Activated CD8-positive, alpha-beta memory T cell treated with anti-CD3 and anti-CD28 coated beads, Interleukin-2, amount 50 U/mL, for 1 hour (primary cell): ENCODE measurements at regions not wholly inside any gene's neighbourhood (a gene's known extent, or its start where the extent isn't known, plus 50 kb on each side); places are given as distances from the start of the nearest gene placed in this dataset.
"Not testable (repeated sequence)": the region's sequence is repeated elsewhere in the genome, so short reads cannot be mapped to it uniquely, and the experiment has no call there.

Source experiments
- DNase-seq: peaks from one replicate; pipeline ENCODE4 v3.0.0-alpha.2; 2020; ENCODE audit errors: extremely low read depth

DNA sequence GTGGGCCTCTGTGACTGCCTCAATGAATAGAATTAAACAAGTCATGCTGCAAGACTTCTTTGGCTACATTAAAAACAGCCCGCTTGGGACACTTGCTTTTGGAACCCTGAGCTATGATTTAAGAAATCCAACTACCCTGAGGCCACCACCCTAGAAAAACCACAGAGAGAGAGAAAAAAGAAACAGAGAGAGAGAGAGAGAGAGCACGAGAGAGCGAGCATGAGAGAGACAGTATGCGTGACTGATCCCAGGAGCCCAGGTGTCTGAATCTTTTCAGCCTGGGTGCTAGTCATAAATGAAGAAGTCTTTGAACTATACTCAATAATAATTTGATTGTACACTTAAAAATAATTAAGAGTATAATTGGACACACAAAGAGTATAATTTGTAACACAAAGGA is 123.1 kb upstream of the FREM1 start:
- no peak for DNase-seq

DNA sequence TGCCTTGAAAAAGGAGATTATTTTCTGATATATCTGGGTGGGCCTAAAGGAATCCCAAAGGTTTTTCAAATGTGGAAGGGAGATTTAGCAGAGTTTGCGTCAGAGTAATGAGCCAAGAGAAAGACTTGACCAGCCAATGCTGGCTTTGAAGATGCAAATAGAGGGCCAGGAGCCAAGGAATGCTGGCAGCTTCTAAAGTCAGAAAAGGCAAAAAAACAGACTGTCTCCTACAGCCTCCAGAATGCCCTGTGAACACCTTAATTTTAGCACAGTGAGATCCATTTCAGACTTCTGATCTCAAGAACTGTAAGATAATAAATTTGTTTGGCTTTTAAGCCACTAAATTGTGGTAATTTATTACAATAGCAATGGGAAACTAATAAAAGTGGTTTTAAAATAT is 122.6 kb upstream of the FREM1 start:
- no peak for DNase-seq

DNA sequence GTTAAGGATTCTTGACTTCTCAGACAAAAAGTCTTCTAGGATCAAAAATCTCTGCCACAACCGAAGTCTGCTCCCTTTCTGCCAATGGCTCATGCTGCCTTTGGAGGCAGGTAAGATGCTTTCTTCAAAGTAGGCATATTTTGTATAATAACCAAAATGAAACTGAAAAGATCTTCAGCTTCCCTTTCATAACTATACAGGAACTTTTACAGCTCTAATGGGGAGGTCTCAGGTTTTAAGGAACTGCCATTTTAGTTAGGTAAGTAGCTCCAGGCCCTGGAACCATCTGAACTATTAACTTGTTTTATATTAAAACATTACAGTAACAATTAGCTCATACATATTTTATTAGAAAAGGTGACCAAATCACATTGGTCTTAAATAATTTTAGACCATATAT is 110.9 kb upstream of the FREM1 start:
- DNase-seq = no peak

DNA sequence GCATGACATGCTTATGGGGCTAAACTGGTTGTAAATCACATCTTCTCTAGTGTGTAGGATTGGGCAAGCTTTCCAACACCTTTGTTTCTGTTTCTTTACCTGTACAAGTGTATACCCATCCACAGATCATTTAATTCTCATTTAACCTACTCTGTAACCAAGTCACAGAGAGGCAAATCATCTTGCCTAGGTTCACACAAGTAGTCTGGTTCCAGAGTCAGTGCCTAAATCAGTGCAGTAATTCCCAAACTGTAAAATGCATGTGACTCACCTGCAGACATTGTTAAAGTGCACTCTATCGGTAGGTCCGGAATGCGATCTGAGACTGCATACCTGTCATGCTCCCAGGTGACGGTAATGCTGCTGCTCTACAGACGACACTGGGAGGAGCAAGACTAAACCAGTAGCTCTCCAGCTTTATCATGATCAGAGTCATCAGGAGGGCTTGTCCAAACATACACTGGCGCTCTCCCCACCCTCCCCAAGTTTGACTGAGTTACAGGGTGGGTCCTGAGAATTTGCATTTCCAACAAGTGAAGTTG is 107.9 kb upstream of the FREM1 start:
- no peak for DNase-seq

- no peak for DNase-seq
These were observed 100.4 kb upstream of the FREM1 start for GRCh38 chr9:15010581-15010980.

GRCh38 chr9:15007698-15008097 is 97.5 kb upstream of the FREM1 start:
- no peak for DNase-seq

- DNase-seq = no peak
These were observed 84.5 kb upstream of the FREM1 start for GRCh38 chr9:14994738-14995137.

GRCh38 chr9:14993901-14994554 is 83.8 kb upstream of the FREM1 start:
- DNase-seq = no peak

- no peak for DNase-seq
These were observed 83.0 kb upstream of the FREM1 start for GRCh38 chr9:14993061-14993800.

DNA sequence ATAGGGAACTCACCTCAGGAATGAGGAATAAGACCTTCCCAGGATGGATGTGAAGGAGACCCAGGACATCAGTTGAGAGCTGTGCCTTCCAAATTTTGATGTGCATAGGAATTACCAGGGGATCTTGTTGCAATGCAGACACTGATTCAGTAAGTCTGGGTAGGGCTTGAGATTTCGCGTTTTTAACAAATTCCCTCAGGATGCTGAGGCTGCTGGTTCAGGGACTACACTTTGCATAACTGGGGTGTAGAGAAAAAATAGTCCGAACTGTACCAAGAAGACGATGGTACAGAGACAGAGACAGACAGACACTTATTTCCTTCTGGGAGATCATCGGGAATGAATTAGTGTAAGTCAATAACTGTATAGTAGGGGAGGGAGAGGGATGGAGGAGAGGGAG is 82.3 kb upstream of the FREM1 start:
- no peak for DNase-seq

DNA sequence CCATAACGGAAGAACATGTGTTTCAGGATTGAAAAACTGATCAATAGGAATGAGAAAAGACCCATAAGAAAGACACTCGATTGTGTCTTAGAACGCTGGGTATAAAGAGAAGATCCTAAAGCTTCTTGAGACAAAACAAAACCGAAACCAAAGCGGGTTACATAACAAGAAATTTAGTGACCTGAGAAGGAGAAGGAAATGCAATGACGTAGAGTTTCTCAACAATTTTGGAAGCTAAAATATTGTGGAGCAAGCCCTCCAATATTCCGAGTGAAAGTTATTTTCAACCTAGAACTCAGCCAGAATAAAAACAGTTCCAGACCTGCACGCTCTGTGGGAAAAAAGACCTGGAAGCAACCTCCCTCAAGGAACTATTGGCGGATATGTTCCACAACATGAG is 81.9 kb upstream of the FREM1 start:
- DNase-seq = no peak

GRCh38 chr9:14990647-14991046 is 80.4 kb upstream of the FREM1 start:
- DNase-seq = not testable (repeated sequence)

DNA sequence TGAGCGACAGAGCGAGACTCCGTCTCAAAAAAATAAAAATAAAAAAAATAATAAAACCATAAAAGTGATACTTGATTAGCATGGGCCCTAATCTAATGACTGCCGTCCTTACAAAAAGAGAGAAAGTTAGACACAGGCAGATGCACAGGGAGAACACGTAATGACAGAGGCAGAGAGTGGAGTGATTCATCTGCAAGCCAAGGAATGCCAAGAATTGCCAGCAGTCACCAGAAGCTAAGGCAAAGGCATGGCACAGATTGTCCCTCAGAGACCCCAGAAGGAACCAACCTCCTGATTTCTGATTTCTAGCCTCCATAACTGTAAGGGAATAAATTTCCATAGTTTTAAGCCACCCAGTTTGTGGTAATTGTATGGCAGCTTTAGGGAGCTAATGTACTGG is 79.6 kb upstream of the FREM1 start:
- DNase-seq = no peak

DNA sequence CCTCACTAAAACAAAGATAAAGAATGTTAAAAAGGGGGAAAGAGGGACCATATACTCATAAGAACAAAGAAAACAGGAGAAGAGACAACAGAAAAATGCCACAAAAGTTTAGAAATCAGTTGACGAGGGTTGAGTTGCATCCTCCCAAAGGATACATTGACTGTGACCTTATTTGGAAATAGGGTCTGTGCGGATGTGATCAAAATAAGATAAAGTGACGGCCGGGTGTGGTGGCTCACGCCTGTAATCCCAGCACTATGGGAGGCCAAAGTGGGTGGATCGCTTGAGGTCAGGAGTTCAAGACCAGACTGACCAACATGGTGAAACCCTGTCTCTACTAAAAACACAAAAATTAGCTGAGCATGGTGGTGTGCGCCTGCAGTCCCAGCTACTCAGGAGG is 79.1 kb upstream of the FREM1 start:
- not testable (repeated sequence) for DNase-seq

DNA sequence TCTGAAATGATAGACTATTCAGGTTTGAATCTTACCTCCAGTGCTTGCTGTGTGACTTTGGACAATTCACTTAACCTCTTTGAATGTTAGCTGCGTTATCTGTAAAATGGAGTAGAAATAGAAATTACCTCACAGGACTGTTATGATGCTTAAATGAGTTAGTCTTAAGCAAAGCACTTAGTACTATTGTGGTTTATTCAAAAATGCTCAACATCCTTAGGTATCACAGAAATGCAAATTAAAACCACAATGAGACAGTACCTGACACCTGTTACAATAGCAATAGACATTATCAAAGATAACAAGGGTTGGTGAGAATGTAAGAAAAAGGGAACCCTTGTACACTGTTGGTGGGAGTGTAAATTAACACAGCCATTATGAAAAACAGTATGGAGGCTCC is 77.6 kb upstream of the FREM1 start:
- no peak for DNase-seq

- no peak for DNase-seq
These were observed 75.2 kb upstream of the FREM1 start for GRCh38 chr9:14985419-14985818.

DNA sequence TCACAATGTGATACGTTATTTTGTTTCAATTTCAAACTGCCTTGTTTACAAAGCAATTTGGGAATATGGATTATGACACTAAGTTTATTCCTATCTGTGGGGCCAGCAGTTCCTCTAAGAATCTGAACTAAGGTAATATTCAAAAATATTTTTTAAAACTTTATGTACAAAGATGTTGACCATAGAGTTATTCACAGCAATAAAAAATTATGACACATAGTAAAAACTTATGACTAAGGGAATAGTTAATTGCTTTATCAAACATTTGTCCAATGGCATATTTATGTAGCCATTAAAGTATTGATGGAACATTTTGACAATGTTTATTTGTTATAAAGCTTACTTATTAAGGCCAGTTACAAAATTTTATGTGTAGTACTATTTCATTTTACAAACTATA is 73.4 kb upstream of the FREM1 start:
- no peak for DNase-seq

GRCh38 chr9:14981291-14981950 is 71.2 kb upstream of the FREM1 start:
- DNase-seq = no peak

DNA sequence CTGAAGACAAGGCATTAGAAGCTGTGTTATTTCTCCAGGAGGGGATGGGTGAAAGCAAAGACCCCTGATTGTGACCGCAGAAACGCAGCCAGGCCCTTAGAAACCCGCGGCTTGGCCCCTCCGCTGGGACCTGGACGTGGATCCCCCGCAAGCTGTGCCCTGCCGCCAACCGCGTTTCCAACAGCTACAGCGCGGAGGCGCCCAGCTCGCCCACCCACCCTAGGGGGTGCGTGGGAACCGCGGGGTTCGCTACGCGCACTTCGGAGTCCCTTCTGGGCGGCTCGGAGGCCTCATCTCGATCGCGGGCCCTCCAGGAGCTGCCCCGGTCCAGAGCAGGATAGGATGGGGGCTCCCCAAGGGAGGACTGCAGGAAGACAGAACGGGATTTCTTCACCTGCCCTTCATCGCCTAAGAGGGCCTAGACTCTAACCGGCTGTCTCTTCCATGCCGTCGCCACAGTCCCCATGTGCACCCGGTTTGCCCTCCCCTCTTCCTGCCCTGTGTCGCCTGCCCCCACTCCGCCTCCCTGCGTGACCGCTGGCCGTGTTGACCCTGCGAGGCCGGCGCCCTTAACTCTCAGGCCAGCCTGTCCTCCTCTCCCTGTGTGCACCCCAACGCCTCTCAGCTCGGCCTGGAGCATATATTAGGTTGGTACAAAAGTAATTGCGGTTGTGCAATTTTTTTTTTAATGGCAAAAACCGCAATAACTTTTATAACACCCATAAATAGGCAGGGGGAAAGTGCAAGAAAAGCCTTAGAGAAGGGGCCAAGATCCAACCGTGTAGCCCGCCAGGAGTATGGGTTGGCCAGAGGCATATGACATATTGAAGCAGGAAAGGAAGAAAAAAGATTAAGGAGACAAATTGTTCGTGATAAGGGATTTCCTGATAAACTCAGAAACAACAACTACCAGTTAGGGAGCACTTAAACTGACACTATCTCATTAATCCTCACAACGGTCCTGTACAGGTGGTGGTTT is 68.1 kb upstream of the FREM1 start:
- no peak for DNase-seq

DNA sequence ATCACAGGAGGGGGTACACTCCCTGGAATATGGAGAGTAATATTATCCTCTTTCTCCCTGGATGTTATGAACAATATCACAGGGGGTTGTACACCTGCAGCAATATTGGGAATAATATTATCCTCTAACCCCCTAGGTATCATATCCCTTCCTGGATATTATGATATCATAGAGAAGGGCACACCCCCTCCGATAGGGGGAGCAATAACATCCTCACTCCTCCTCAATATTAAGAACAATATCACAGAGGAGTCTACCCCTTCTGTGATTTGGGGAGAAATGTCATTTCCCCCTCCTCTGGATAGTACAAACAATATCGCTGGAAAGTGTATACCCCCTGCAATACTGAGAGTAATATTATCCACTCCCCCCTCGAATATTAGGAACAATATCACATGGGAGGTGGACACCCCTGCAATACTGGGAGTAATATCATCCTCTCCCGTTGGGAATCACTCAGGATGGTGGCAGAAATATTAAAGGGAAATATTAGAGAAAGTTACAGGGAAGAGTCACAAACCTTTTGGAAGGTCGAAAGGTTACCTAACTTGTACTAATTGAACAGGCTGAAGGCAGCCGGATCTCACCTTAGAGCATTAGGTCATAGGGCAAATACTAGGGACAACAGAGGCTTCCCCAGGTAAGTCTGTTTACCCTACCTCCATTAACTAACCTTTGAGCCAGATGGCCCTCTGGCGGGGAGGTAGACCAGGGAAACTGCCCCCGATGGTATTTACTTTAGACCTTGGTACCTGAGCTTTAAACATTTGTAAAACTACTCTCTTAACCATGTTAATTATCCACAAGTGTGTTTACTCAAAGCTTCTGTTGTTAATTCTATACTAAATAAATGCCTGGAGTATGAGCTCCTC is 57.5 kb upstream of the FREM1 start:
- DNase-seq = no peak
